A549 (cell line): ENCODE measurements at regions not wholly inside any gene's neighbourhood (a gene's known extent, or its start where the extent isn't known, plus 50 kb on each side); places are given as distances from the start of the nearest gene placed in this dataset.

Experiments
- ATAC-seq, 2 experiments: fragments of 200-7000 bp in 1 of 2; fragments of >200 bp in 1 of 2; cut with Nextera tagmentation in 1 of 2; cut with Tn5 transposase in 1 of 2; 3 replicates each; pipeline versions ENCODE4 v1.8.0 to v1.9.1; 2018 to 2020; ENCODE audit warnings: mild to moderate bottlenecking in 1 of 2, moderate library complexity in 1 of 2
- CTCF ChIA-PET: fragments of 300-600 bp; sonication (Branson Sonifier 250); formaldehyde crosslinking; extraction: SDS; loops from one replicate; lab custom pipeline; 2021; ENCODE audit warnings: antibody characterized with exemption, inconsistent platforms; lab: Yijun Ruan, JAX
- POLR2A ChIA-PET: fragments of 350-600 bp; formaldehyde crosslinking; extraction: SDS; loops from one replicate; lab custom pipeline; 2021; ENCODE audit warnings: antibody characterized with exemption, inconsistent platforms; lab: Yijun Ruan, JAX
- DNase-seq, 2 experiments: peaks; one replicate each; pipeline versions ENCODE4 v3.0.0 to v3.0.0-alpha.2; 2011 to 2016; ENCODE audit warnings: low read depth in 1 of 2, low spot score in 1 of 2
- FAIRE-seq: peaks from 2 replicates; lab custom pipeline; 2011; peaks lifted over from hg19 to GRCh38; lab: Jason Lieb, UNC
- H3K27ac ChIP-seq, 2 experiments: fragments of >200 bp; sonication (Bioruptor Twin); formaldehyde crosslinking; 3 replicates each; pipeline ENCODE4 v1.5.1; 2016 to 2017
- H3K4me1 ChIP-seq: fragments of >200 bp; sonication (Bioruptor Twin); formaldehyde crosslinking; 3 replicates; pipeline ENCODE4 v1.6.1; 2016
- H3K4me2 ChIP-seq: fragments of >200 bp; sonication (Bioruptor Twin); formaldehyde crosslinking; 3 replicates; pipeline ENCODE4 v1.6.1; 2016
- H3K4me3 ChIP-seq: fragments of >200 bp; sonication (Bioruptor Twin); formaldehyde crosslinking; 3 replicates; pipeline ENCODE4 v1.5.1; 2016
- H3K9me3 ChIP-seq: fragments of >200 bp; sonication (Bioruptor Twin); formaldehyde crosslinking; 3 replicates; pipeline ENCODE4 v1.6.1; 2016
- BHLHE40 ChIP-seq: IDR thresholded peaks from 2 replicates; pipeline ENCODE4 v1.6.1; 2012; ENCODE audit warnings: low read depth, low read length, inconsistent platforms
- CBX8 ChIP-seq: fragments of 200-600 bp; sonication (generic); IDR thresholded peaks from 2 replicates; pipeline ENCODE4 v1.6.1; 2016
- CEBPB ChIP-seq, 2 experiments: fragments of >200 bp in 1 of 2; sonication (Bioruptor Twin) in 1 of 2; formaldehyde crosslinking in 1 of 2; IDR thresholded peaks; 2 replicates each; pipeline ENCODE4 v1.6.1; 2012 to 2016
- EHMT2 ChIP-seq: fragments of 200-600 bp; sonication (generic); IDR thresholded peaks from 2 replicates; pipeline ENCODE4 v1.6.1; 2016; ENCODE audit warnings: antibody characterized with exemption, low read depth, mild to moderate bottlenecking, moderate library complexity
- EP300 ChIP-seq, 2 experiments: fragments of >200 bp; sonication (Bioruptor Twin); formaldehyde crosslinking; IDR thresholded peaks; 2 replicates in 1 of 2; 3 replicates in 1 of 2; pipeline ENCODE4 v1.6.1; 2016 to 2017
- ESRRA ChIP-seq: fragments of 150-350 bp; IDR thresholded peaks from 2 replicates; pipeline ENCODE4 v1.6.1; 2014; ENCODE audit warnings: mild to moderate bottlenecking, low read length, borderline replicate concordance
- FOSB ChIP-seq: fragments of 250-450 bp; sonication (Bioruptor Pico); IDR thresholded peaks from 2 replicates; pipeline ENCODE4 v1.5.0; 2020; ENCODE audit warnings: mild to moderate bottlenecking, moderate library complexity
- FOSL2 ChIP-seq, 2 experiments: fragments of 450-650 bp in 1 of 2; fragments of >200 bp in 1 of 2; sonication (Bioruptor Twin) in 1 of 2; formaldehyde crosslinking; IDR thresholded peaks; 2 replicates each; pipeline versions ENCODE4 v1.5.0 to v1.6.1; 2016 to 2020; ENCODE audit warnings: mild to moderate bottlenecking in 1 of 2, moderate library complexity in 1 of 2
- FOXS1 ChIP-seq: fragments of 250-450 bp; sonication (Bioruptor Pico); IDR thresholded peaks from 2 replicates; pipeline ENCODE4 v1.5.0; 2020; ENCODE audit warnings: mild to moderate bottlenecking, moderate library complexity
- GATA3 ChIP-seq: IDR thresholded peaks from 2 replicates; pipeline ENCODE4 v1.6.1; 2012; ENCODE audit warnings: borderline replicate concordance
- HEYL ChIP-seq: fragments of 250-450 bp; sonication (Bioruptor Pico); IDR thresholded peaks from 2 replicates; pipeline ENCODE4 v1.8.0; 2021; ENCODE audit warnings: mild to moderate bottlenecking, moderate library complexity
- HOXB13 ChIP-seq: fragments of 250-450 bp; sonication (Bioruptor Pico); IDR thresholded peaks from 2 replicates; pipeline ENCODE4 v1.5.0; 2020; ENCODE audit warnings: low read depth, mild to moderate bottlenecking, moderate library complexity
- HOXB5 ChIP-seq: fragments of 250-450 bp; sonication (Bioruptor Pico); IDR thresholded peaks from 2 replicates; pipeline ENCODE4 v1.5.0; 2020; ENCODE audit warnings: mild to moderate bottlenecking, moderate library complexity
- JUN ChIP-seq, 2 experiments: fragments of >200 bp; sonication (Bioruptor Twin); formaldehyde crosslinking; IDR thresholded peaks; 2 replicates in 1 of 2; 3 replicates in 1 of 2; pipeline ENCODE4 v1.6.1; 2016 to 2017
- MAZ ChIP-seq: fragments of 150-350 bp; IDR thresholded peaks from 2 replicates; pipeline ENCODE4 v1.6.1; 2014; ENCODE audit warnings: antibody characterized with exemption, low read depth, low read length, borderline replicate concordance
- MYC ChIP-seq: IDR thresholded peaks from 2 replicates; pipeline ENCODE4 v1.6.1; 2012; ENCODE audit warnings: mild to moderate bottlenecking, inconsistent platforms, low read length, improper control_type of control experiment, borderline replicate concordance
- NR3C1 ChIP-seq: fragments of >200 bp; sonication (Bioruptor Twin); formaldehyde crosslinking; IDR thresholded peaks from 3 replicates; pipeline ENCODE4 v1.6.1; 2017
- PHF8 ChIP-seq: fragments of 200-600 bp; sonication (generic); IDR thresholded peaks from 2 replicates; pipeline ENCODE4 v1.6.1; 2016; ENCODE audit warnings: low read depth, mild to moderate bottlenecking, antibody characterized with exemption, moderate library complexity, borderline replicate concordance
- POLR2A ChIP-seq: IDR thresholded peaks from 2 replicates; pipeline ENCODE4 v1.6.1; 2012; ENCODE audit warnings: mild to moderate bottlenecking, low read length
- POLR2AphosphoS2 ChIP-seq: conservative IDR thresholded peaks from 2 replicates; pipeline ENCODE4 v1.6.1; 2012; ENCODE audit warnings: low read length, improper control_type of control experiment, inconsistent platforms
- RFX5 ChIP-seq: fragments of 450-650 bp; IDR thresholded peaks from 2 replicates; pipeline ENCODE4 v1.7.1; 2014; ENCODE audit warnings: antibody characterized with exemption, mild to moderate bottlenecking, moderate library complexity
- RNF2 ChIP-seq: fragments of 200-600 bp; sonication (generic); IDR thresholded peaks from 2 replicates; pipeline ENCODE4 v1.6.1; 2016; ENCODE audit warnings: low read depth, mild to moderate bottlenecking, antibody characterized with exemption, moderate library complexity, borderline replicate concordance
- SREBF2 ChIP-seq: fragments of 450-650 bp; IDR thresholded peaks from 2 replicates; pipeline ENCODE4 v1.6.1; 2014; ENCODE audit warnings: mild to moderate bottlenecking, moderate library complexity
- TP53 ChIP-seq: fragments of 250-450 bp; sonication (Bioruptor Pico); IDR thresholded peaks from 2 replicates; pipeline ENCODE4 v1.5.0; 2021; ENCODE audit warnings: mild to moderate bottlenecking, moderate library complexity
- ZFP36 ChIP-seq: fragments of 450-650 bp; IDR thresholded peaks from 2 replicates; pipeline ENCODE4 v1.6.1; 2014; ENCODE audit warnings: borderline replicate concordance; ENCODE audit not compliant: partially characterized antibody
- ZSCAN20 ChIP-seq: fragments of 250-450 bp; sonication (Bioruptor Pico); IDR thresholded peaks from 2 replicates; pipeline ENCODE4 v1.8.0; 2022; ENCODE audit warnings: mild to moderate bottlenecking, moderate library complexity
- WGBS: methylation state at CpG from one replicate; pipeline ENCODE4 v1.1.6; 2017; ENCODE audit errors: missing lambda C conversion rate; 5-methylcytosine and 5-hydroxymethylcytosine counted together
- TF ChIP-seq, protein P1 (sequence below): fragments of >200 bp; sonication (Bioruptor Twin); formaldehyde crosslinking; IDR thresholded peaks from 3 replicates; pipeline ENCODE4 v1.6.1; 2016
- TF ChIP-seq, protein P2 (sequence below): IDR thresholded peaks from 2 replicates; pipeline ENCODE4 v1.6.1; 2012
- TF ChIP-seq, protein P3 (sequence below): fragments of 250-450 bp; sonication (Bioruptor Pico); IDR thresholded peaks from 2 replicates; pipeline ENCODE4 v1.5.0; 2021; ENCODE audit warnings: mild to moderate bottlenecking, moderate library complexity, borderline replicate concordance
- TF ChIP-seq, protein P4 (sequence below): fragments of >200 bp; sonication (Bioruptor Twin); formaldehyde crosslinking; IDR thresholded peaks from 2 replicates; pipeline ENCODE4 v1.6.1; 2016
- TF ChIP-seq, protein P5 (sequence below): fragments of 150-350 bp; IDR thresholded peaks from 2 replicates; pipeline ENCODE4 v1.6.1; 2014; ENCODE audit warnings: low read depth, mild to moderate bottlenecking, low read length

DNA sequence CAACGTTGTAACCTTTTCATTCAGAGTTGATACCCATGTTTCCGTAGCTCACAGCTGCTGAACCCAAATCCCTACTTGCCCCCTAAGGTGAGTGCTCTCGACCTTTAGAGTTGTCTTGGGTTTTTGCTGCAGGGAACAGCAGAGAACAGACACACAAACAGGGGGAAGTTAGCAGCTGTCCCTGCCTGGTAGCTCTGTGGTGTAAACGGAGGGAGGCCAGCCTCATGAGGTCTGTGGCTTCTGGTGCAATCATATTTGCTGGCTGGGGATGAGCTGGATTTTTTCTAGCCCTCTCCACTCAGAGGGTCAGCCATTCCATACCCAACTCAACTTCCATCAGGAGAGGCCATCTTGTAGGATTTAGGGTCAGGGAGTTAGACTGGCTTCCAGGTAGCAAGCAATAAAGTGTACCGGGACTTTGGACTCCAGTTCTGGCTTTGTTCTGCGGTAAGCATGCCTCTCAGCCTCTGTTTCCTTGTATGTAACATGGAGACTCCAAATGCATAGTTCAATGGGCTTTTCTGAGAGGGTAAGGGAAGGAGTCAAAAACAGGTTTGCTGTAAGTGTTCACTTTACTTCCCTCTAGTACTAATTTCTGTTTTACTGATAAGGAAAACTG is 218.9 kb downstream of the MID1IP1 start:
- no peak overlapping the region for H3K4me3 ChIP-seq
- H3K4me1 ChIP-seq = no peaks in the 10 kb centered on the region
- FAIRE-seq (no peak), DNase-seq (no peak), ATAC-seq (no peak)
- CTCF ChIA-PET = interaction anchor here (2.2 kb wide), 1 partner anchor 11 kb away, joined by 7 read pairs; no protein-coding TSS in a partner anchor
- 30% methylated on average over 6 of the region's 6 CpGs for WGBS
- H3K9me3 ChIP-seq = no peaks in the 10 kb centered on the region
- no peak overlapping the region for H3K4me2 ChIP-seq
- POLR2A ChIA-PET = no interaction called here
- no peak overlapping the region for H3K27ac ChIP-seq
- TF ChIP-seq SREBF2 = no peak
- no peak for TF ChIP-seq FOSB (CRISPR knock-in tag)
- no peak for TF ChIP-seq MAZ
- no peak for TF ChIP-seq EP300 (IDR thresholded peaks at IDR 0.05)
- TF ChIP-seq CBX8 = no peak
- TF ChIP-seq MYC = no peak
- no peak for TF ChIP-seq EHMT2
- TF ChIP-seq ESRRA = no peak
- no peak for TF ChIP-seq HOXB5 (CRISPR knock-in tag)
- no peak for TF ChIP-seq HEYL (CRISPR knock-in tag)
- TF ChIP-seq NR3C1 = no peak
- no peak for TF ChIP-seq POLR2AphosphoS2
- TF ChIP-seq ZSCAN20 (CRISPR knock-in tag) = no peak
- TF ChIP-seq RFX5 = no peak
- TF ChIP-seq RNF2 = no peak
- TF ChIP-seq, protein P1, sequence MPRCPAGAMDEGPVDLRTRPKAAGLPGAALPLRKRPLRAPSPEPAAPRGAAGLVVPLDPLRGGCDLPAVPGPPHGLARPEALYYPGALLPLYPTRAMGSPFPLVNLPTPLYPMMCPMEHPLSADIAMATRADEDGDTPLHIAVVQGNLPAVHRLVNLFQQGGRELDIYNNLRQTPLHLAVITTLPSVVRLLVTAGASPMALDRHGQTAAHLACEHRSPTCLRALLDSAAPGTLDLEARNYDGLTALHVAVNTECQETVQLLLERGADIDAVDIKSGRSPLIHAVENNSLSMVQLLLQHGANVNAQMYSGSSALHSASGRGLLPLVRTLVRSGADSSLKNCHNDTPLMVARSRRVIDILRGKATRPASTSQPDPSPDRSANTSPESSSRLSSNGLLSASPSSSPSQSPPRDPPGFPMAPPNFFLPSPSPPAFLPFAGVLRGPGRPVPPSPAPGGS = no peak
- no peak for TF ChIP-seq PHF8

DNA sequence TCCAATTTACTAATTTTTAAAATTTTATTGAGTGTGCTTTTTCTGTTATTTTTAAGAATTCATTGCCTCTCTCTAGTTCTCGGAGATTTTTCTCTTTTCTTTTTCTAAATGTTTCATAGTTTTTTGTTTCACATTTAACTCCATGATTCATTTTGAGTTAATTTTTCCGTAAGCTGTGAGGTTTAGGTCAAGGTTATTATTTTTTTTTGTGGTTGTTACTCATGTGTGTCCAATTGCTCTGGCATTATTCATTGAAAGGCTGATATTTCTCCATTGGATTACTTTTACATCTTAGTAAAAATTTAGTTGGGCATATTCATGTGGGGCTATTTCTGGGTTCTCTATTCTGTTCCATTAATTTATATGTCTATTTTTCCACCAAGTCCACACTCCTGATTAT is 220.8 kb downstream of the MID1IP1 start:
- CTCF ChIA-PET = no interaction called here
- no peaks in the 10 kb centered on the region for H3K9me3 ChIP-seq
- no peak for DNase-seq
- no peak overlapping the region for H3K27ac ChIP-seq
- no peak for FAIRE-seq
- ATAC-seq = no peak
- POLR2A ChIA-PET = no interaction called here
- H3K4me2 ChIP-seq = no peak overlapping the region
- H3K4me1 ChIP-seq = no peaks in the 10 kb centered on the region
- WGBS = 31% methylated on average over 2 of the region's 2 CpGs
- TF ChIP-seq FOXS1 (no peak), PHF8 (no peak), ZFP36 (no peak), JUN (IDR thresholded peaks at IDR 0.05) (no peak), GATA3 (no peak), RFX5 (no peak), CEBPB (IDR thresholded peaks at IDR 0.05) (no peak), EP300 (IDR thresholded peaks at IDR 0.05) (no peak), HOXB13 (CRISPR knock-in tag) (no peak), FOSL2 (IDR thresholded peaks at IDR 0.05) (no peak), FOSL2 (CRISPR knock-in tag; IDR thresholded peaks at IDR 0.05) (no peak), NR3C1 (no peak), TP53 (CRISPR knock-in tag) (no peak), ZSCAN20 (CRISPR knock-in tag) (no peak), POLR2A (no peak), BHLHE40 (no peak)
- TF ChIP-seq, protein P2, sequence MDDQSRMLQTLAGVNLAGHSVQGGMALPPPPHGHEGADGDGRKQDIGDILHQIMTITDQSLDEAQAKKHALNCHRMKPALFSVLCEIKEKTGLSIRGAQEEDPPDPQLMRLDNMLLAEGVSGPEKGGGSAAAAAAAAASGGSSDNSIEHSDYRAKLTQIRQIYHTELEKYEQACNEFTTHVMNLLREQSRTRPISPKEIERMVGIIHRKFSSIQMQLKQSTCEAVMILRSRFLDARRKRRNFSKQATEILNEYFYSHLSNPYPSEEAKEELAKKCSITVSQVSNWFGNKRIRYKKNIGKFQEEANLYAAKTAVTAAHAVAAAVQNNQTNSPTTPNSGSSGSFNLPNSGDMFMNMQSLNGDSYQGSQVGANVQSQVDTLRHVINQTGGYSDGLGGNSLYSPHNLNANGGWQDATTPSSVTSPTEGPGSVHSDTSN = no peak
- TF ChIP-seq, protein P1 = no peak
- TF ChIP-seq, protein P3, sequence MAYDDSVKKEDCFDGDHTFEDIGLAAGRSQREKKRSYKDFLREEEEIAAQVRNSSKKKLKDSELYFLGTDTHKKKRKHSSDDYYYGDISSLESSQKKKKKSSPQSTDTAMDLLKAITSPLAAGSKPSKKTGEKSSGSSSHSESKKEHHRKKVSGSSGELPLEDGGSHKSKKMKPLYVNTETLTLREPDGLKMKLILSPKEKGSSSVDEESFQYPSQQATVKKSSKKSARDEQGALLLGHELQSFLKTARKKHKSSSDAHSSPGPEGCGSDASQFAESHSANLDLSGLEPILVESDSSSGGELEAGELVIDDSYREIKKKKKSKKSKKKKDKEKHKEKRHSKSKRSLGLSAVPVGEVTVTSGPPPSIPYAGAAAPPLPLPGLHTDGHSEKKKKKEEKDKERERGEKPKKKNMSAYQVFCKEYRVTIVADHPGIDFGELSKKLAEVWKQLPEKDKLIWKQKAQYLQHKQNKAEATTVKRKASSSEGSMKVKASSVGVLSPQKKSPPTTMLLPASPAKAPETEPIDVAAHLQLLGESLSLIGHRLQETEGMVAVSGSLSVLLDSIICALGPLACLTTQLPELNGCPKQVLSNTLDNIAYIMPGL = no peak
- TF ChIP-seq, protein P4, sequence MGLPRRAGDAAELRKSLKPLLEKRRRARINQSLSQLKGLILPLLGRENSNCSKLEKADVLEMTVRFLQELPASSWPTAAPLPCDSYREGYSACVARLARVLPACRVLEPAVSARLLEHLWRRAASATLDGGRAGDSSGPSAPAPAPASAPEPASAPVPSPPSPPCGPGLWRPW = no peak
- TF ChIP-seq, protein P5, sequence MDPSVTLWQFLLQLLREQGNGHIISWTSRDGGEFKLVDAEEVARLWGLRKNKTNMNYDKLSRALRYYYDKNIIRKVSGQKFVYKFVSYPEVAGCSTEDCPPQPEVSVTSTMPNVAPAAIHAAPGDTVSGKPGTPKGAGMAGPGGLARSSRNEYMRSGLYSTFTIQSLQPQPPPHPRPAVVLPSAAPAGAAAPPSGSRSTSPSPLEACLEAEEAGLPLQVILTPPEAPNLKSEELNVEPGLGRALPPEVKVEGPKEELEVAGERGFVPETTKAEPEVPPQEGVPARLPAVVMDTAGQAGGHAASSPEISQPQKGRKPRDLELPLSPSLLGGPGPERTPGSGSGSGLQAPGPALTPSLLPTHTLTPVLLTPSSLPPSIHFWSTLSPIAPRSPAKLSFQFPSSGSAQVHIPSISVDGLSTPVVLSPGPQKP = no peak
- no peak overlapping the region for H3K4me3 ChIP-seq
